ENCODE measurements at regions not wholly inside any gene's neighbourhood (a gene's known extent, or its start where the extent isn't known, plus 50 kb on each side); places are given as distances from the start of the nearest gene placed in this dataset.

- no peak for DNase-seq (ENCODE audit: low spot score)
These were observed 379.1 kb upstream of the ATP5MC3 start for GRCh38 chr2:175560521-175561169.

GRCh38 chr2:175559613-175560012 lies 378.1 kb upstream of the ATP5MC3 start:
- DNase-seq (ENCODE audit: low spot score) = no peak

GRCh38 chr2:175557810-175558377 lies 376.4 kb upstream of the ATP5MC3 start:
- DNase-seq (ENCODE audit: low spot score) = no peak

GRCh38 chr2:175553910-175554309 lies 372.4 kb upstream of the ATP5MC3 start:
- DNase-seq (ENCODE audit: low spot score) = no peak

DNA sequence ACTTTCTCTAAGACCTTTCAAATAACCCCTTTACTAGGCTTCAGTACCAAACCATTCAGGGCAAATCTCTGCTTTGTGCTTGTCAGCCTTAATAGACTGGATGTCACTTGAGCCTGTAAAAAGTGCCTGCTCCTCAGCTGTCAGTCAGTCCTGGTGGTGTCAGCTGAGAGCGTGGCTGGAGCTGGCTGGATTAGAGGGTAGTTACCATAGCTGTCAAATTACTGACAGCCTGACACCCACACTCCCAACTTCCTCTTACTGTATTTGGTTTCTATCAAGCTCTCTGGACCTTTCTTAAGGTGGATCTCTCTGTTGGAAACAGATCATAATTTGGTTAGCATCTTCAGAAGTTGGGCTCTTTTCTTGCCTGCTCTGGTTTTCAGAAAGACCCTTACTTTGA lies 371.4 kb upstream of the ATP5MC3 start:
- DNase-seq (ENCODE audit: low spot score) = no peak

GRCh38 chr2:175540421-175540820 lies 358.9 kb upstream of the ATP5MC3 start:
- no peak for DNase-seq (ENCODE audit: low spot score)

DNA sequence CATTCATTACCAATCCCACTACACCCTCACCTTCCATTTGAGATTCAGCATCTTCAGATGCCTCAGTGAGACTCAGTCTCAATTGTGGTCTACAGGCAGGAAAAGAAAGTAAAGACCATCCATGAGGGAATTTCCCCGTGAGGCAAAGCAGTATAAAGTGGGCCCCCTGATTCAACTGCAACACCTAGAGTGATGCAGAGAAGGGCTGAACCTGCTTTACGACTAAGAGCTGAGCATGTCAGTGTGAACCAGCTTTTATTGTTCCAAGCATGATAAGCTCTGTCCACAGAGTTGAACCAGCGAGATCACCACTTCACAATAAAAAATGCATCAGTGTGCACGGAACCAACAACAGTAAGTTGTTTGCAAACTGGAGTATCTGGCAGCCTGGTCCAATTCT lies 357.6 kb upstream of the ATP5MC3 start:
- no peak for DNase-seq (ENCODE audit: low spot score)

DNA sequence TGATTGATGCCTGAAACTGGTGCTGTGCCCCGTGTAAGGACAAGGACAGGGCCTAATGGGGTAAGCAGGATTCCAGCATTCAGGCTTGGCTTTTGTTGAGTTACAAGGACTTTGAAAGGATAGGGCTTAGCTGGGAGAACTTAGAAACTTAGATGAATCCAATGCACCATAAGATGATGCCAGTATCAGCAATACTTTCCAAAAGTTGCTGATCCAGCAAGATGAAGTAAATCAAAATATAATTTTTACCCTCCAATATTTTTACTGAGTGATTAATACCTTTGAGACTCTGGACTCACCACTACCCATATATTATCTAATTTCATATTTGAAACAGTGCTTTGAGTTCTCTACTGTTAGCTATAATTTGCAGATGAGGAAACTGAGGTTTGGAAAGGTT lies 354.5 kb upstream of the ATP5MC3 start:
- no peak for DNase-seq (ENCODE audit: low spot score)

DNA sequence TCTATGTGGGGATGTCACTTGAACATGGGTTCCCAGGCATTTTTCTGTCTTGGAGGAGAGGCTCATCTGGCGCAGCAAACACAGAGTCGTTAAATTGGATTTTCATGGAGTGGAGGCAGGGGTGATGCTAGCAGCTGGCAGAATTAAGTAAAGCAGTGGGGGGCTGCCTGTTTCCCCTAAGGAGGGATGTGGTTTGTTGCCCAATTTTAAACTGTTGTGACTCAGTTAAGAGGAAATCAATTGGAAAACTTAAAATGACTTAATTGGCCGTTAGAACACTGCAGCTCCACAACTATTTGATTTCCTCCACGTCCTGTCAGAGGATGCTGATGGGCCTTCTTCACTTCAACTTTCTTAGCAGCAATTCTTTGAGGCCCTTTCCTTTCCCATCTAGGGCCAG lies 354.1 kb upstream of the ATP5MC3 start:
- no peak for DNase-seq (ENCODE audit: low spot score)

- no peak for DNase-seq (ENCODE audit: low spot score)
These were observed 344.5 kb upstream of the ATP5MC3 start for GRCh38 chr2:175525975-175526374.

GRCh38 chr2:175523001-175523400 lies 341.5 kb upstream of the ATP5MC3 start:
- DNase-seq (ENCODE audit: low spot score) = no peak

GRCh38 chr2:175518206-175518605 lies 336.7 kb upstream of the ATP5MC3 start:
- DNase-seq (ENCODE audit: low spot score) = no peak

DNA sequence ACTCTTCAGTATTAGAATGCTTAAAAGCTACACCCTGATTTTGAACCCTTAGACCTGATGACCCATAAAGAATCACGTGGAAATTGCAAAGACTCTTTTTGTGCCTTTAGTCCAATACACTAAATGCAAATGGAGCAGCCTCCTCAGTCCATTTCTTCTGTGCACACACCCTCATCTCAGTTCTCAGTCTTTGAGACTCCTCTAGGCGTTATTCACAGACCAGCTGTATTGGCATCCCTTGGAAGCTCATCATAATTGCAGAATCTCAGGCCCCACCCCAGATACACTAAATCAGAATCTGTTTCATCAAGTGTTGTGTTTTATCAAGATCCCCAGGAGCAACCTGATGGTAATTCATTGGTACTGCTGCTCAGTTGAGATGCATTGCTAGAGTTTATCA lies 335.0 kb upstream of the ATP5MC3 start:
- no peak for DNase-seq (ENCODE audit: low spot score)

DNA sequence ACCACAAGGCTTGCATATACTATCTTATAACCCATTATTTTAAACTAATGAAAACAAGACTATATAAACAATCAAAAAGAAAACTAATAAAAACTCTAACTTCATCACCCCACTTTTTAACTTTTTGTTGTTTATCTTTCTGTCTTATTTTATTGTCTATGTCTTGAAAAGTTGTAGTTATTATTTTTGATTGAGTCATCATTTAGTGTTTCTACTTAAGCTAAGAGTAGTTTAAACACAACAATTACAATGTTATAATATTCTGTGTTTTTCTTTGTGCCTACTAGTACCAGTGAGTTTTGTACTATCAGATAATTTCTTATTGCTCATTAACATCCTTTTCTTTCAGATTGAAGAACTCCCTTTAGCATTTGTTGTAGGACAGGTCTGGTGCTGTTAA lies 318.7 kb upstream of the ATP5MC3 start:
- no peak for DNase-seq (ENCODE audit: low spot score)

DNA sequence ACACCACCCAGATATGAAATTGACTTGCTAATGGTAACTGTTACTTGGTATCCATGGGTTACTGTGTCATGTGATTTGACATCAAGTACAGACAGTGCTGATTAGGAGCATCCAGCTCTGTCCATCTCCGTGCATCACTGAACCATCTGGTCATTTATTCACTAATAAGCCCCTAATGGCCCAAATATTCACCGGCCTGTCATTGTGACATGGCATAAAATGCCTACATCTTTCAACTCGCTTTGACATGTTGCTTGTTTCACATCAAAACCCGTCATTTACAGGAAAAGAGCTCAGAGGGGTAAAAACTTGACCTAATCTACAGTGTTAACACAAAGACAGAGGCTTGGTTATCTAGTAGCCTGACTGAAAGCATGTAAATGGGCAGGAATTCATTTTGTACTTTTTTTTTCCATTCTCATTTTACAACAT lies 308.9 kb upstream of the ATP5MC3 start:
- no peak for DNase-seq (ENCODE audit: low spot score)

- DNase-seq (ENCODE audit: low spot score) = no peak
These were observed 296.7 kb upstream of the ATP5MC3 start for GRCh38 chr2:175478096-175478768.

DNA sequence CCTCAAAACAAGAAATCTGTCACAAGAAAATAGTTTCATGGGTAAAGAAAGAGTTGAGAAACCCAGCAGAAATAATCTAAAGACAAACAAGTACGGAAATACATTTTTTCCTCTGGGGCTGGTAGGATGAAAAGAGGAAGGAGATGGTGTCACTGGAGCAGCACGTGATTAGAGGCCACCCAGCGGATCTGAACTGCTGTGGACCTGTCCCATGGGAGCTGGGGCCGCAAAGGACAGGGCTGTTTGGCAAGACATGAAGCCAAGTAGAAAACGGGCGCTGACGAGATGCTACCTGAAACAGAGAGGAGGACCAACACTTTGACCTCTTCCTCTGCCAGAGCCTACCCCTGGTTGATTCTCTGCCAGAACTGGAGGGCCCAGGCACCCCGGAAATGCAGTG lies 295.4 kb upstream of the ATP5MC3 start:
- DNase-seq (ENCODE audit: low spot score) = no peak

DNA sequence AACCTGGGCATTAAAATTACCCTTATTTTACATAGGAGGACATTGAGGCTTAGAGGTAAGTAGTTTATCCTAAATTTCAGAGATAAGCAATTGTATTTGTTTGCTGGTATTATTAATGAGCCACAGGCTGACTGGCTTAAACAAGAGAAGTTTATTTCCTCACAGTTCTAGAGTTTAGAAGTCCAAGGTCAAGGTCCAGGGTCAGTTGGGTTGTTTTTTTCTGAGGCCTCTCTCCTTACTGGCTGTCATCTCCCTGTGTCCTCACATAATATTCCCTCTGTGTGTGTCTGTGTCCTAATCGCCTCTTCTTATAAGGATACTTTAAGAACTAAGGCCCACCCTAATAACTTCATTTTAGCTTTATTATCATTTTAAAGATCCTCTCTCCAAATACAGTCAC lies 294.9 kb upstream of the ATP5MC3 start:
- no peak for DNase-seq (ENCODE audit: low spot score)

GRCh38 chr2:175475130-175475529 lies 293.6 kb upstream of the ATP5MC3 start:
- DNase-seq (ENCODE audit: low spot score) = no peak

DNA sequence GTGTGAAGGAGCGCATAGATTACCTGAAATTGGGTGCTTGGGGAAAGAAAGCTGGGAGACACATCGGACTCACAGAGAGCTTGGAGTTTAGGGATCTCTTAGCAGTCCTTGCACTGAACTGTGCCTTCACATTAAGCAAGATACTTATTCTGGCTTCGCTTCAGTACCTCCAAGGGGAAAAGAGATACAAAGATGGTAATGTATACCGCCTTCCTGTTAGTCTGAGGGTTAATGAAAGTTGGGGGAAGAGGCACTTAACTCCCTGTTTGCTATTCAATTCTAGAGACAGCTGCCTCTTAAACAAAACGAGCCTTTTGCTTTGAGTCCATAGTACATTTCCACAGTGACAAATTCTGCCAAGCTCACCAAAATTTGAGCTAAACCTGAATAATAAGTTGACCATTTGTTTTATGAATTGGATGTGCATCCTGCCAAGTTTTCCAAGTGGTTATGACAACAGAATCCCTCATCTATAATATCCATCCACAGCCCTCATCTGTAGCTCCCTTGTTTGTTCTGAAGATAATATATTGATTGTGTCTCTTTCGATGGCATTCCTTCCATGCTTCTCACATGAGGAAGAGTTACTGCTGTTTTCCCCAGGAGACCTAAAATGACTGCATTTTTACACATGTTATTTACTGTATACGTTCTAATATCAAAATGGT lies 287.1 kb upstream of the ATP5MC3 start:
- DNase-seq (ENCODE audit: low spot score) = no peak

- DNase-seq (ENCODE audit: low spot score) = no peak
These were observed 283.6 kb upstream of the ATP5MC3 start for GRCh38 chr2:175465101-175465500.

- DNase-seq (ENCODE audit: low spot score) = no peak
These were observed 282.8 kb upstream of the ATP5MC3 start for GRCh38 chr2:175464311-175464670.

GRCh38 chr2:175463589-175464310 lies 282.2 kb upstream of the ATP5MC3 start:
- no peak for DNase-seq (ENCODE audit: low spot score)

All from HuH-7.5 (cell line).